Fibroblast of lung (primary cell): ENCODE measurements at regions not wholly inside any gene's neighbourhood (a gene's known extent, or its start where the extent isn't known, plus 50 kb on each side); places are given as distances from the start of the nearest gene placed in this dataset.
"Not testable (repeated sequence)": the region's sequence is repeated elsewhere in the genome, so short reads cannot be mapped to it uniquely, and the experiment has no call there.

Experiments
- CTCF ChIP-seq, 2 donors: IDR thresholded peaks in 1 of 2; conservative IDR thresholded peaks in 1 of 2; 1 replicate in 1 of 2; 2 replicates in 1 of 2; pipeline ENCODE4 v1.5.1; 2011 to 2012; ENCODE audit warnings: low read length in 2 of 2, control low read depth in 1 of 2, inconsistent platforms in 1 of 2, low read depth in 1 of 2, mild to moderate bottlenecking in 1 of 2
- EZH2 ChIP-seq: IDR thresholded peaks from 2 replicates; pipeline ENCODE4 v1.5.1; 2012; ENCODE audit warnings: low read length, control low read depth, mild to moderate bottlenecking; ENCODE audit errors: missing control alignments

GRCh38 chr7:128564932-128565864 is 88.7 kb downstream of the METTL2B start:
- not testable (repeated sequence) for TF ChIP-seq CTCF (conservative IDR thresholded peaks at IDR 0.05 in 1 of 2, IDR thresholded peaks at IDR 0.05 in 1 of 2; ENCODE audit: low read depth in 1 of 2, low read length in 2 of 2); EZH2
